WTC11 (cell line): ENCODE measurements at regions not wholly inside any gene's neighbourhood (a gene's known extent, or its start where the extent isn't known, plus 50 kb on each side); places are given as distances from the start of the nearest gene placed in this dataset.

Experiments used
- ATAC-seq: fragments of 200-7000 bp; cut with Tn5 transposase; 2 replicates; pipeline ENCODE4 v1.10.0; 2021; ENCODE audit warnings: mild to moderate bottlenecking, moderate library complexity
- CTCF ChIA-PET: fragments of 300-600 bp; sonication (Branson Sonifier 250); formaldehyde crosslinking; loops from one replicate; lab custom pipeline; 2021; ENCODE audit warnings: antibody characterized with exemption; lab: Charles Lee
- POLR2A ChIA-PET: fragments of 350-600 bp; sonication (Branson Sonifier 250); formaldehyde crosslinking; loops from one replicate; lab custom pipeline; 2021; ENCODE audit warnings: antibody characterized with exemption; lab: Charles Lee
- DNase-seq: peaks from one replicate; pipeline ENCODE4 v3.0.0; 2021; ENCODE audit warnings: low spot score
- H3K27ac Mint-ChIP-seq: 2 replicates; pipeline ENCODE4 v1.8.0; 2021; ENCODE audit warnings: mixed read lengths
- H3K27me3 Mint-ChIP-seq: 2 replicates; pipeline ENCODE4 v1.8.0; 2021; ENCODE audit warnings: low read depth, mild to moderate bottlenecking, moderate library complexity, mixed read lengths
- H3K36me3 Mint-ChIP-seq: 2 replicates; pipeline ENCODE4 v1.8.0; 2021; ENCODE audit warnings: mixed read lengths
- H3K4me1 Mint-ChIP-seq: 2 replicates; pipeline ENCODE4 v1.8.0; 2022; ENCODE audit warnings: mixed read lengths
- H3K4me3 Mint-ChIP-seq: 2 replicates; pipeline ENCODE4 v1.8.0; 2021; ENCODE audit warnings: mild to moderate bottlenecking, moderate library complexity, mixed read lengths
- H3K9me3 Mint-ChIP-seq: 2 replicates; pipeline ENCODE4 v1.8.0; 2021; ENCODE audit warnings: mixed read lengths
- AR ChIP-seq: fragments of 250-450 bp; sonication (Bioruptor Pico); IDR thresholded peaks from 2 replicates; pipeline ENCODE4 v1.9.0; 2021; ENCODE audit warnings: mild to moderate bottlenecking
- ATF1 ChIP-seq: sonication (generic); formaldehyde crosslinking; IDR thresholded peaks from 2 replicates; pipeline ENCODE4 v1.8.1; 2023; ENCODE audit warnings: mild to moderate bottlenecking, moderate library complexity, missing genetic modification reagents
- E2F5 ChIP-seq: sonication (generic); formaldehyde crosslinking; IDR thresholded peaks from 2 replicates; pipeline ENCODE4 v1.8.1; 2022; ENCODE audit warnings: mild to moderate bottlenecking, moderate library complexity, missing genetic modification reagents
- EMX1 ChIP-seq: fragments of 250-450 bp; sonication (Bioruptor Pico); IDR thresholded peaks from 2 replicates; pipeline ENCODE4 v1.8.0; 2021; ENCODE audit warnings: mild to moderate bottlenecking
- FOXK1 ChIP-seq: sonication (generic); formaldehyde crosslinking; IDR thresholded peaks from 2 replicates; pipeline ENCODE4 v1.8.0; 2022; ENCODE audit warnings: mild to moderate bottlenecking, moderate library complexity, missing genetic modification reagents
- FOXP1 ChIP-seq: sonication (generic); formaldehyde crosslinking; IDR thresholded peaks from 2 replicates; pipeline ENCODE4 v1.8.0; 2022; ENCODE audit warnings: missing genetic modification reagents, mild to moderate bottlenecking, moderate library complexity, borderline replicate concordance
- IRF2 ChIP-seq: sonication (generic); formaldehyde crosslinking; IDR thresholded peaks from 2 replicates; pipeline ENCODE4 v1.8.0; 2022; ENCODE audit warnings: low read depth, missing genetic modification reagents, borderline replicate concordance
- NFE2L1 ChIP-seq: sonication (generic); formaldehyde crosslinking; IDR thresholded peaks from 2 replicates; pipeline ENCODE4 v1.8.1; 2023; ENCODE audit warnings: missing genetic modification reagents
- NR1H2 ChIP-seq: sonication (generic); formaldehyde crosslinking; IDR thresholded peaks from 2 replicates; pipeline ENCODE4 v1.9.0; 2021; ENCODE audit warnings: mild to moderate bottlenecking, moderate library complexity, missing genetic modification reagents
- NR2C2 ChIP-seq: sonication (generic); formaldehyde crosslinking; IDR thresholded peaks from 2 replicates; pipeline ENCODE4 v1.8.0; 2022; ENCODE audit warnings: mild to moderate bottlenecking, missing genetic modification reagents
- RELA ChIP-seq: sonication (generic); formaldehyde crosslinking; IDR thresholded peaks from 2 replicates; pipeline ENCODE4 v1.8.1; 2022; ENCODE audit warnings: missing genetic modification reagents, mild to moderate bottlenecking, borderline replicate concordance
- TEAD1 ChIP-seq: sonication (generic); formaldehyde crosslinking; IDR thresholded peaks from 2 replicates; pipeline ENCODE4 v1.8.0; 2022; ENCODE audit warnings: mild to moderate bottlenecking, missing genetic modification reagents
- ZBTB21 ChIP-seq: sonication (generic); formaldehyde crosslinking; IDR thresholded peaks from 2 replicates; pipeline ENCODE4 v1.8.1; 2023; ENCODE audit warnings: mild to moderate bottlenecking, missing genetic modification reagents, borderline replicate concordance
- ZNF423 ChIP-seq: fragments of 250-450 bp; sonication (Bioruptor Pico); IDR thresholded peaks from 2 replicates; pipeline ENCODE4 v2.1.2; 2022; ENCODE audit warnings: mild to moderate bottlenecking, moderate library complexity
- TF ChIP-seq, protein P1 (sequence below): fragments of 250-450 bp; sonication (Bioruptor Pico); IDR thresholded peaks from 2 replicates; pipeline ENCODE4 v1.9.0; 2021; ENCODE audit warnings: moderate library complexity, mild to moderate bottlenecking, inconsistent platforms, borderline replicate concordance
- TF ChIP-seq, protein P2 (sequence below): sonication (generic); formaldehyde crosslinking; IDR thresholded peaks from 2 replicates; pipeline ENCODE4 v1.8.1; 2022; ENCODE audit warnings: low read depth, missing genetic modification reagents, borderline replicate concordance
- TF ChIP-seq, protein P3 (sequence below): fragments of 250-450 bp; sonication (Bioruptor Pico); IDR thresholded peaks from 2 replicates; pipeline ENCODE4 v1.9.0; 2021; ENCODE audit warnings: mild to moderate bottlenecking, borderline replicate concordance

DNA sequence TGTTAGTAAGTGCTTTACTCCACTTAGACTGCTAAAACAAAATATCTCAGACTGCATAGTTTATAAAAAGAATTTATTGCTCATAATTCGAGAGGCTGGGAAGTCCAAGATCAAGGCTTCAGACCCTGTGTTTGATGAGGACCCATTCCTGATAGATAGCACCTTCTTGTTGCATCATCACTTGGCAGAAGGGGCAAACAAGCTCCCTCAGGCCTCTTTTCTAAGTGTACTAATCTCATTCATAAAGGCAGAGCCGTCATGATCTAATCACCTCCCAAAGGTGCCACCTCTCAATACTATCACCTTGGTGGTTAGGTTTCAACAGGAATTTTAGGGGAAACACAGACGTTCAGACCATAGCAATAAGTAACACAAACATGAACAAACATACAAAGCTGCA lies 55.4 kb downstream of the CRPPA start:
- Mint-ChIP-seq H3K4me1 (no peaks in the 10 kb centered on the region), H3K27ac (no peak overlapping the region), H3K27me3 (no peaks in the 10 kb centered on the region), H3K9me3 (no peaks in the 10 kb centered on the region)
- CTCF ChIA-PET = no interaction called here
- POLR2A ChIA-PET = no interaction called here
- DNase-seq = no peak
- ATAC-seq = no peak
- TF ChIP-seq NR2C2 (CRISPR knock-in tag) (no peak), FOXK1 (CRISPR knock-in tag) (no peak), FOXP1 (no peak)
- TF ChIP-seq, protein P1, sequence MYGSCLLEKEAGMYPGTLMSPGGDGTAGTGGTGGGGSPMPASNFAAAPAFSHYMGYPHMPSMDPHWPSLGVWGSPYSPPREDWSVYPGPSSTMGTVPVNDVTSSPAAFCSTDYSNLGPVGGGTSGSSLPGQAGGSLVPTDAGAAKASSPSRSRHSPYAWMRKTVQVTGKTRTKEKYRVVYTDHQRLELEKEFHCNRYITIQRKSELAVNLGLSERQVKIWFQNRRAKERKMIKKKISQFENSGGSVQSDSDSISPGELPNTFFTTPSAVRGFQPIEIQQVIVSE (CRISPR knock-in tag) = no peak
- TF ChIP-seq, all 79 proteins: peak for 0
- Mint-ChIP-seq H3K4me3 (no peak overlapping the region), H3K36me3 (no peaks in the 10 kb centered on the region)

DNA sequence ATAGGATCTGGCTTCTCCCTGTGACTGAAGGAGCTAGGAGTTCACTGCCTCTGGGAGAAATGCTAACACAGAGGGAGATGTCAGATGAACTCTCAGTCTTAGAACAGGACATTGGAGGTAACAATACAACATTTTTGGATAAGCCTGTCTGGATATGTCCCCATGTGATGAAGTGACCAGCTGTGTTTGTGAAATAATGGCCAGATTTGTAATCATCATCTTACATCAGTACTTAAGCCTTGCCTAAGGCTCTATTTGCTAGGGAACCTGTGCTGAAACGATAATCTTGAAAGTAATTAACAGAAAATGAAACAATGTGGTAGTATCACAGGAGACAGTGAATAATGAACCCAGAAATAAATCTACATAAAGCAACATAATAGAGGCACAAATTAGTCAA lies 56.2 kb downstream of the CRPPA start:
- ATAC-seq (no peak), DNase-seq (no peak)
- TF ChIP-seq ZBTB21 (CRISPR knock-in tag) = no peak
- no peak for TF ChIP-seq AR (CRISPR knock-in tag)
- no peak for TF ChIP-seq IRF2 (CRISPR knock-in tag)
- TF ChIP-seq NR1H2 (CRISPR knock-in tag) = no peak
- TF ChIP-seq NFE2L1 (CRISPR knock-in tag) = no peak
- TF ChIP-seq, protein P2, sequence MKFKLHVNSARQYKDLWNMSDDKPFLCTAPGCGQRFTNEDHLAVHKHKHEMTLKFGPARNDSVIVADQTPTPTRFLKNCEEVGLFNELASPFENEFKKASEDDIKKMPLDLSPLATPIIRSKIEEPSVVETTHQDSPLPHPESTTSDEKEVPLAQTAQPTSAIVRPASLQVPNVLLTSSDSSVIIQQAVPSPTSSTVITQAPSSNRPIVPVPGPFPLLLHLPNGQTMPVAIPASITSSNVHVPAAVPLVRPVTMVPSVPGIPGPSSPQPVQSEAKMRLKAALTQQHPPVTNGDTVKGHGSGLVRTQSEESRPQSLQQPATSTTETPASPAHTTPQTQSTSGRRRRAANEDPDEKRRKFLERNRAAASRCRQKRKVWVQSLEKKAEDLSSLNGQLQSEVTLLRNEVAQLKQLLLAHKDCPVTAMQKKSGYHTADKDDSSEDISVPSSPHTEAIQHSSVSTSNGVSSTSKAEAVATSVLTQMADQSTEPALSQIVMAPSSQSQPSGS (CRISPR knock-in tag) = no peak
- TF ChIP-seq ZNF423 = no peak
- POLR2A ChIA-PET = no interaction called here
- no peak overlapping the region for H3K27ac Mint-ChIP-seq
- no peaks in the 10 kb centered on the region for H3K36me3 Mint-ChIP-seq
- H3K4me1 Mint-ChIP-seq = no peaks in the 10 kb centered on the region
- H3K9me3 Mint-ChIP-seq = no peaks in the 10 kb centered on the region
- H3K4me3 Mint-ChIP-seq = no peak overlapping the region
- CTCF ChIA-PET = no interaction called here
- no peaks in the 10 kb centered on the region for H3K27me3 Mint-ChIP-seq

DNA sequence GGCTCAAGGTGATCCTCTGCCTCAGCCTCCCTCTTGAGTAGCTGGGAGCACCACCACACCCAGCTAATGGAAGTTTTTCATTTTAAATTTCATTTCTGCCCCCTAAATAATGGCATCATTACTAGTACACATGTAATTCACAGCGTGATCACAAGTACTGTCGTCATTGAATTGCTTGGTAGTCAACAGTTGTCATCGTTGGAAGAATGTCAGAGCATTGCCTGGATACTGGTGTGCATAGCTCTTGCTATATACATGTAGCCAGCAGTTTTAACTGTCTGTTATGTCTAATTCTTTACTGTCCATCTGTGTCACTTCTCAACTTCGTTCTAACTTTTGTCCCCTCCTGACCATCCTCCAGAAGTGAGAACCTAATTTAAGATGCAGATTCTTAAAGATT lies 62.1 kb downstream of the CRPPA start:
- POLR2A ChIA-PET = no interaction called here
- ATAC-seq (no peak), DNase-seq (no peak)
- Mint-ChIP-seq H3K9me3 (no peaks in the 10 kb centered on the region), H3K27ac (no peak overlapping the region), H3K27me3 (no peaks in the 10 kb centered on the region), H3K36me3 (no peaks in the 10 kb centered on the region), H3K4me3 (no peak overlapping the region), H3K4me1 (no peaks in the 10 kb centered on the region)
- no peak for TF ChIP-seq RELA (CRISPR knock-in tag)
- TF ChIP-seq TEAD1 (CRISPR knock-in tag) = no peak
- TF ChIP-seq, protein P3, sequence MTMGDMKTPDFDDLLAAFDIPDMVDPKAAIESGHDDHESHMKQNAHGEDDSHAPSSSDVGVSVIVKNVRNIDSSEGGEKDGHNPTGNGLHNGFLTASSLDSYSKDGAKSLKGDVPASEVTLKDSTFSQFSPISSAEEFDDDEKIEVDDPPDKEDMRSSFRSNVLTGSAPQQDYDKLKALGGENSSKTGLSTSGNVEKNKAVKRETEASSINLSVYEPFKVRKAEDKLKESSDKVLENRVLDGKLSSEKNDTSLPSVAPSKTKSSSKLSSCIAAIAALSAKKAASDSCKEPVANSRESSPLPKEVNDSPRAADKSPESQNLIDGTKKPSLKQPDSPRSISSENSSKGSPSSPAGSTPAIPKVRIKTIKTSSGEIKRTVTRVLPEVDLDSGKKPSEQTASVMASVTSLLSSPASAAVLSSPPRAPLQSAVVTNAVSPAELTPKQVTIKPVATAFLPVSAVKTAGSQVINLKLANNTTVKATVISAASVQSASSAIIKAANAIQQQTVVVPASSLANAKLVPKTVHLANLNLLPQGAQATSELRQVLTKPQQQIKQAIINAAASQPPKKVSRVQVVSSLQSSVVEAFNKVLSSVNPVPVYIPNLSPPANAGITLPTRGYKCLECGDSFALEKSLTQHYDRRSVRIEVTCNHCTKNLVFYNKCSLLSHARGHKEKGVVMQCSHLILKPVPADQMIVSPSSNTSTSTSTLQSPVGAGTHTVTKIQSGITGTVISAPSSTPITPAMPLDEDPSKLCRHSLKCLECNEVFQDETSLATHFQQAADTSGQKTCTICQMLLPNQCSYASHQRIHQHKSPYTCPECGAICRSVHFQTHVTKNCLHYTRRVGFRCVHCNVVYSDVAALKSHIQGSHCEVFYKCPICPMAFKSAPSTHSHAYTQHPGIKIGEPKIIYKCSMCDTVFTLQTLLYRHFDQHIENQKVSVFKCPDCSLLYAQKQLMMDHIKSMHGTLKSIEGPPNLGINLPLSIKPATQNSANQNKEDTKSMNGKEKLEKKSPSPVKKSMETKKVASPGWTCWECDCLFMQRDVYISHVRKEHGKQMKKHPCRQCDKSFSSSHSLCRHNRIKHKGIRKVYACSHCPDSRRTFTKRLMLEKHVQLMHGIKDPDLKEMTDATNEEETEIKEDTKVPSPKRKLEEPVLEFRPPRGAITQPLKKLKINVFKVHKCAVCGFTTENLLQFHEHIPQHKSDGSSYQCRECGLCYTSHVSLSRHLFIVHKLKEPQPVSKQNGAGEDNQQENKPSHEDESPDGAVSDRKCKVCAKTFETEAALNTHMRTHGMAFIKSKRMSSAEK (CRISPR knock-in tag) = no peak
- no peak for TF ChIP-seq ATF1 (CRISPR knock-in tag)
- TF ChIP-seq ZBTB21 (CRISPR knock-in tag) = no peak
- no peak for TF ChIP-seq EMX1 (CRISPR knock-in tag)
- no peak for TF ChIP-seq E2F5 (CRISPR knock-in tag)
- CTCF ChIA-PET = no interaction called here
